PFSK-1 (cell line): ENCODE measurements at regions not wholly inside any gene's neighbourhood (a gene's known extent, or its start where the extent isn't known, plus 50 kb on each side); places are given as distances from the start of the nearest gene placed in this dataset.

Source experiments
- FOXP2 ChIP-seq: optimal IDR thresholded peaks from 2 replicates; pipeline ENCODE3; 2011; ENCODE audit warnings: borderline replicate concordance, control low read depth, inconsistent platforms; ENCODE audit not compliant: insufficient read depth; ENCODE audit errors: extremely low read length, extremely low read depth
- POLR2AphosphoS5 ChIP-seq: IDR thresholded peaks from 2 replicates; pipeline ENCODE4 v1.6.1; 2012; ENCODE audit warnings: low read depth, mild to moderate bottlenecking, control low read depth, low read length, moderate library complexity
- TAF1 ChIP-seq: IDR thresholded peaks from 2 replicates; pipeline ENCODE4 v1.6.1; 2012; ENCODE audit warnings: low read length, control low read depth, borderline replicate concordance; ENCODE audit not compliant: insufficient read depth

DNA sequence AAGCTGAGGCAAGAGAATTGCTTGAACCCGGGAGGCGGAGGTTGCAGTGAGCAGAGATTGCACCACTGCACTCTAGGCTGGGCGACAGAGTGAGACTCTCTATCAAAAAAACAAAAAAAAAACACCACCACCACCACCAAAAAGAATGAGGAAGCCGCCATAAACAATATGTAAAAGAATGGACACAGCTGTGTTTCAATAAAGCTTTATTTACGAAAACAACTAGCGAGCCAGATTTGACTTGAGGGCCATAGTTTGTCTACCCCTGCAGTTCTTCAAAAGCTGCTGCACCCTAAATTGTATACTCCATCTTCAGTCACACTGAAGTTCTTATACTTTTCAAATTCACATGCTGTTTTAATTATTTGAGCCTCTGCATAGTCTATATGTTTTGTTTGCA, 306.5 kb upstream of the KLF3 start:
- TF ChIP-seq TAF1 (no peak), POLR2AphosphoS5 (no peak), FOXP2 (no peak)
